Activated naive CD4-positive, alpha-beta T cell treated with anti-CD3 and anti-CD28 coated beads, Interleukin-2, amount 10 ng/mL, durations not matched to agents 7 days and 5 days (primary cell): ENCODE measurements at regions not wholly inside any gene's neighbourhood (a gene's known extent, or its start where the extent isn't known, plus 50 kb on each side); places are given as distances from the start of the nearest gene placed in this dataset.

Experiments used
- CTCF ChIA-PET: fragments of 350-600 bp; sonication (Branson Sonifier 250); formaldehyde crosslinking; loops from one replicate; lab custom pipeline; 2021; ENCODE audit warnings: antibody characterized with exemption; lab: Charles Lee
- DNase-seq: peaks from one replicate; pipeline ENCODE4 v3.0.0-alpha.2; 2020
- H3K27ac Mint-ChIP-seq: one replicate; pipeline ENCODE4 v1.8.0; 2021; ENCODE audit warnings: mild to moderate bottlenecking, moderate library complexity, mixed read lengths
- H3K27me3 Mint-ChIP-seq: one replicate; pipeline ENCODE4 v1.8.0; 2021; ENCODE audit warnings: mild to moderate bottlenecking, mixed read lengths
- H3K36me3 Mint-ChIP-seq: one replicate; pipeline ENCODE4 v1.8.0; 2021; ENCODE audit warnings: mixed read lengths
- H3K4me1 Mint-ChIP-seq: one replicate; pipeline ENCODE4 v1.8.0; 2021; ENCODE audit warnings: mixed read lengths
- H3K4me3 Mint-ChIP-seq: one replicate; pipeline ENCODE4 v1.8.0; 2021; ENCODE audit warnings: mild to moderate bottlenecking, moderate library complexity, mixed read lengths
- H3K9me3 Mint-ChIP-seq: one replicate; pipeline ENCODE4 v1.8.0; 2021; ENCODE audit warnings: mixed read lengths

GRCh38 chr5:168022446-168023169 lies 268.8 kb upstream of the WWC1 start:
- CTCF ChIA-PET = no interaction called here
- no peaks in the 10 kb centered on the region for H3K4me1 Mint-ChIP-seq
- H3K27ac Mint-ChIP-seq = no peak overlapping the region
- peaks cover 3% of the 10 kb centered on the region for H3K27me3 Mint-ChIP-seq
- no peak for DNase-seq
- H3K9me3 Mint-ChIP-seq = no peaks in the 10 kb centered on the region
- H3K36me3 Mint-ChIP-seq = no peaks in the 10 kb centered on the region
- H3K4me3 Mint-ChIP-seq = no peak overlapping the region

- Mint-ChIP-seq H3K4me3 (no peak overlapping the region), H3K4me1 (no peaks in the 10 kb centered on the region), H3K27ac (no peak overlapping the region), H3K27me3 (peaks cover 3% of the 10 kb centered on the region), H3K36me3 (no peaks in the 10 kb centered on the region), H3K9me3 (no peaks in the 10 kb centered on the region)
- CTCF ChIA-PET = no interaction called here
- DNase-seq = no peak
Observed at GRCh38 chr5:168023191-168023590, 268.3 kb upstream of the WWC1 start.

- Mint-ChIP-seq H3K27ac (no peak overlapping the region), H3K4me3 (no peak overlapping the region), H3K9me3 (no peaks in the 10 kb centered on the region), H3K27me3 (peaks cover 3% of the 10 kb centered on the region), H3K4me1 (no peaks in the 10 kb centered on the region), H3K36me3 (no peaks in the 10 kb centered on the region)
- CTCF ChIA-PET = no interaction called here
- no peak for DNase-seq
Observed at GRCh38 chr5:168024306-168024705, 267.1 kb upstream of the WWC1 start.

- CTCF ChIA-PET = no interaction called here
- Mint-ChIP-seq H3K4me3 (no peak overlapping the region), H3K27me3 (no peaks in the 10 kb centered on the region), H3K9me3 (no peaks in the 10 kb centered on the region), H3K4me1 (no peaks in the 10 kb centered on the region), H3K36me3 (no peaks in the 10 kb centered on the region), H3K27ac (no peak overlapping the region)
- no peak for DNase-seq
Observed at GRCh38 chr5:168027007-168027406, 264.4 kb upstream of the WWC1 start.

GRCh38 chr5:168030912-168031311 lies 260.5 kb upstream of the WWC1 start:
- CTCF ChIA-PET = no interaction called here
- H3K27me3 Mint-ChIP-seq = no peaks in the 10 kb centered on the region
- H3K27ac Mint-ChIP-seq = no peak overlapping the region
- no peaks in the 10 kb centered on the region for H3K4me1 Mint-ChIP-seq
- DNase-seq = no peak
- no peaks in the 10 kb centered on the region for H3K36me3 Mint-ChIP-seq
- H3K9me3 Mint-ChIP-seq = no peaks in the 10 kb centered on the region
- H3K4me3 Mint-ChIP-seq = no peak overlapping the region

- CTCF ChIA-PET = no interaction called here
- Mint-ChIP-seq H3K27ac (no peak overlapping the region), H3K27me3 (no peaks in the 10 kb centered on the region), H3K4me1 (no peaks in the 10 kb centered on the region), H3K4me3 (no peak overlapping the region), H3K36me3 (no peaks in the 10 kb centered on the region), H3K9me3 (no peaks in the 10 kb centered on the region)
- DNase-seq = no peak
Observed at GRCh38 chr5:168031614-168032013, 259.8 kb upstream of the WWC1 start.

- CTCF ChIA-PET = no interaction called here
- Mint-ChIP-seq H3K9me3 (no peaks in the 10 kb centered on the region), H3K27me3 (no peaks in the 10 kb centered on the region), H3K27ac (no peak overlapping the region), H3K4me3 (no peak overlapping the region), H3K36me3 (no peaks in the 10 kb centered on the region), H3K4me1 (no peaks in the 10 kb centered on the region)
- no peak for DNase-seq
Observed at GRCh38 chr5:168039039-168039438, 252.4 kb upstream of the WWC1 start.

- no peak for DNase-seq
- Mint-ChIP-seq H3K27me3 (no peaks in the 10 kb centered on the region), H3K36me3 (no peaks in the 10 kb centered on the region), H3K4me3 (no peak overlapping the region), H3K27ac (no peak overlapping the region), H3K9me3 (no peaks in the 10 kb centered on the region), H3K4me1 (no peaks in the 10 kb centered on the region)
- CTCF ChIA-PET = no interaction called here
Observed at GRCh38 chr5:168039566-168040248, 251.7 kb upstream of the WWC1 start.

GRCh38 chr5:168041583-168041982 lies 249.9 kb upstream of the WWC1 start:
- H3K4me1 Mint-ChIP-seq = no peaks in the 10 kb centered on the region
- H3K4me3 Mint-ChIP-seq = no peak overlapping the region
- CTCF ChIA-PET = no interaction called here
- no peaks in the 10 kb centered on the region for H3K36me3 Mint-ChIP-seq
- no peak for DNase-seq
- H3K27ac Mint-ChIP-seq = no peak overlapping the region
- no peaks in the 10 kb centered on the region for H3K9me3 Mint-ChIP-seq
- H3K27me3 Mint-ChIP-seq = no peaks in the 10 kb centered on the region

GRCh38 chr5:168042284-168043068 lies 249.0 kb upstream of the WWC1 start:
- Mint-ChIP-seq H3K27me3 (no peaks in the 10 kb centered on the region), H3K36me3 (no peaks in the 10 kb centered on the region), H3K9me3 (no peaks in the 10 kb centered on the region), H3K27ac (no peak overlapping the region), H3K4me1 (no peaks in the 10 kb centered on the region), H3K4me3 (no peak overlapping the region)
- CTCF ChIA-PET = no interaction called here
- DNase-seq = no peak

GRCh38 chr5:168046163-168046562 lies 245.3 kb upstream of the WWC1 start:
- CTCF ChIA-PET = interaction anchor here (1.8 kb wide), 1 partner anchor 324 kb away, joined by 11 read pairs; no protein-coding TSS in a partner anchor
- Mint-ChIP-seq H3K36me3 (no peaks in the 10 kb centered on the region), H3K4me1 (no peaks in the 10 kb centered on the region), H3K27me3 (no peaks in the 10 kb centered on the region), H3K4me3 (no peak overlapping the region), H3K27ac (no peak overlapping the region), H3K9me3 (no peaks in the 10 kb centered on the region)
- no peak for DNase-seq

- DNase-seq = no peak
- Mint-ChIP-seq H3K4me1 (no peaks in the 10 kb centered on the region), H3K27me3 (no peaks in the 10 kb centered on the region), H3K36me3 (no peaks in the 10 kb centered on the region), H3K4me3 (no peak overlapping the region), H3K27ac (no peak overlapping the region), H3K9me3 (no peaks in the 10 kb centered on the region)
- CTCF ChIA-PET = interaction anchor here (1.4 to 1.8 kb wide), 2 partner anchors 172 to 325 kb away, joined by 7 to 11 read pairs; no protein-coding TSS in a partner anchor
Observed at GRCh38 chr5:168047043-168047668, 244.3 kb upstream of the WWC1 start.

- Mint-ChIP-seq H3K36me3 (no peaks in the 10 kb centered on the region), H3K9me3 (no peaks in the 10 kb centered on the region), H3K4me3 (no peak overlapping the region), H3K27me3 (no peaks in the 10 kb centered on the region), H3K27ac (no peak overlapping the region), H3K4me1 (no peaks in the 10 kb centered on the region)
- CTCF ChIA-PET = interaction anchor here (1.4 to 1.8 kb wide), 2 partner anchors 172 to 325 kb away, joined by 7 to 11 read pairs; no protein-coding TSS in a partner anchor
- no peak for DNase-seq
Observed at GRCh38 chr5:168047669-168048111, 243.8 kb upstream of the WWC1 start.

GRCh38 chr5:168048486-168048885 lies 243.0 kb upstream of the WWC1 start:
- Mint-ChIP-seq H3K36me3 (no peaks in the 10 kb centered on the region), H3K27ac (no peak overlapping the region), H3K27me3 (no peaks in the 10 kb centered on the region), H3K9me3 (no peaks in the 10 kb centered on the region), H3K4me3 (no peak overlapping the region), H3K4me1 (no peaks in the 10 kb centered on the region)
- CTCF ChIA-PET = interaction anchor here (1.4 kb wide), 1 partner anchor 171 kb away, joined by 7 read pairs; no protein-coding TSS in a partner anchor
- DNase-seq = no peak
